Activated T-cell treated with anti-CD3 and anti-CD28 coated beads for 48 hours (primary cell): ENCODE measurements at regions not wholly inside any gene's neighbourhood (a gene's known extent, or its start where the extent isn't known, plus 50 kb on each side); places are given as distances from the start of the nearest gene placed in this dataset.

Experiments
- DNase-seq: peaks from one replicate; pipeline ENCODE4 v3.0.0-alpha.2; 2020; ENCODE audit warnings: low read depth

- no peak for DNase-seq
Observed at GRCh38 chr5:167595196-167595595, 696.2 kb upstream of the WWC1 start.

- no peak for DNase-seq
Observed at GRCh38 chr5:167598166-167598565, 693.3 kb upstream of the WWC1 start.

- no peak for DNase-seq
Observed at GRCh38 chr5:167602067-167602466, 689.4 kb upstream of the WWC1 start.

GRCh38 chr5:167603135-167603534 is 688.3 kb upstream of the WWC1 start:
- DNase-seq, result no peak

GRCh38 chr5:167608390-167609272 is 682.8 kb upstream of the WWC1 start:
- DNase-seq, result no peak

- no peak for DNase-seq
Observed at GRCh38 chr5:167614294-167615021, 677.0 kb upstream of the WWC1 start.

GRCh38 chr5:167616043-167616890 is 675.2 kb upstream of the WWC1 start:
- no peak for DNase-seq

GRCh38 chr5:167623354-167623753 is 668.1 kb upstream of the WWC1 start:
- no peak for DNase-seq

- no peak for DNase-seq
Observed at GRCh38 chr5:167624053-167624452, 667.4 kb upstream of the WWC1 start.

GRCh38 chr5:167626341-167627123 is 664.9 kb upstream of the WWC1 start:
- no peak for DNase-seq

GRCh38 chr5:167629634-167630033 is 661.8 kb upstream of the WWC1 start:
- DNase-seq, result no peak

- DNase-seq, result no peak
Observed at GRCh38 chr5:167631191-167631590, 660.3 kb upstream of the WWC1 start.

- DNase-seq, result no peak
Observed at GRCh38 chr5:167633114-167633513, 658.3 kb upstream of the WWC1 start.

GRCh38 chr5:167633931-167634341 is 657.5 kb upstream of the WWC1 start:
- DNase-seq, result no peak

GRCh38 chr5:167634432-167634831 is 657.0 kb upstream of the WWC1 start:
- DNase-seq, result no peak

- no peak for DNase-seq
Observed at GRCh38 chr5:167638816-167639215, 652.6 kb upstream of the WWC1 start.

- no peak for DNase-seq
Observed at GRCh38 chr5:167639273-167639672, 652.2 kb upstream of the WWC1 start.

GRCh38 chr5:167639766-167640165 is 651.7 kb upstream of the WWC1 start:
- DNase-seq, result no peak

- DNase-seq, result no peak
Observed at GRCh38 chr5:167642181-167642580, 649.3 kb upstream of the WWC1 start.

- no peak for DNase-seq
Observed at GRCh38 chr5:167642779-167643517, 648.5 kb upstream of the WWC1 start.
